ENCODE measurements at regions not wholly inside any gene's neighbourhood (a gene's known extent, or its start where the extent isn't known, plus 50 kb on each side); places are given as distances from the start of the nearest gene placed in this dataset.

DNA sequence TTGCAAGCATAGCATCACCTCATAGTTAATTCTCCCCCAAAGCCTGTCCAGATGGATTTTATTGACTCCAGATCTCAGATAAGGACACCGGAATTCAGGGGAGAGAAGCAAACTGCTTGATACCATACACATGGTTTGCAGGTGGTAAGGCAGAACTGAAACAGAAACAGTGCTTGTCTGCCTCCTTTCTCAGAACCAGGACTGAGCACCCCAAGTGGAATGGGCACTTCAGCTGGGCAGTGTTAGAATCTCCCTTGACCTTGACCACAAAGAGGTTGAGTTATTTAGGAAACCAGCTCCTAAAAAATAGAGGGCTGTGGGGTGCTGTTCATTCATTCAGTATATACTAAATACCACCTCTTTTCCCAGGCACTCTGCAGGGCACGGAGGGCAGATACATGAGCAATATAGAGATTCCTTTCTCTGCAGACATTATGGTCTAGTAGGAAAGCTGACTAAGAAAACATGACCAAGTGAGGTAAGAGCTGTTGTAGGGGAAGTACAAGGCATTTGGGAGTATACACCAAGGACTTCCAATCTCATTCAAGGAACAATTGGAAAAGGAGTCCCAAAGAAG is 185.2 kb downstream of the C1orf94 start:
- Histone ChIP-seq H3K9me2 (replicated peaks; ENCODE audit: insufficient read depth) (no peaks in the 10 kb centered on the region), H3K27me3 (no peaks in the 10 kb centered on the region), H3K79me2 (no peaks in the 10 kb centered on the region), H2AFZ (no peak overlapping the region), H3K27ac (no peak overlapping the region), H3K4me2 (no peak overlapping the region), H3K4me3 (no peak overlapping the region), H3K4me1 (ENCODE audit: insufficient read depth) (no peaks in the 10 kb centered on the region), H4K20me1 (ENCODE audit: insufficient read depth, poor library complexity, severe bottlenecking) (no peaks in the 10 kb centered on the region), H3K9me3 (ENCODE audit: low read depth) (no peaks in the 10 kb centered on the region), H3K36me3 (replicated peaks; ENCODE audit: insufficient read depth, low read depth) (no peaks in the 10 kb centered on the region)
- TF ChIP-seq EZH2 (IDR thresholded peaks at IDR 0.05; ENCODE audit: borderline replicate concordance): no peak
- no peak for TF ChIP-seq EZH2phosphoT487 (IDR thresholded peaks at IDR 0.05; ENCODE audit: low read depth, severe bottlenecking, unreplicated experiment)
- TF ChIP-seq, protein P1, sequence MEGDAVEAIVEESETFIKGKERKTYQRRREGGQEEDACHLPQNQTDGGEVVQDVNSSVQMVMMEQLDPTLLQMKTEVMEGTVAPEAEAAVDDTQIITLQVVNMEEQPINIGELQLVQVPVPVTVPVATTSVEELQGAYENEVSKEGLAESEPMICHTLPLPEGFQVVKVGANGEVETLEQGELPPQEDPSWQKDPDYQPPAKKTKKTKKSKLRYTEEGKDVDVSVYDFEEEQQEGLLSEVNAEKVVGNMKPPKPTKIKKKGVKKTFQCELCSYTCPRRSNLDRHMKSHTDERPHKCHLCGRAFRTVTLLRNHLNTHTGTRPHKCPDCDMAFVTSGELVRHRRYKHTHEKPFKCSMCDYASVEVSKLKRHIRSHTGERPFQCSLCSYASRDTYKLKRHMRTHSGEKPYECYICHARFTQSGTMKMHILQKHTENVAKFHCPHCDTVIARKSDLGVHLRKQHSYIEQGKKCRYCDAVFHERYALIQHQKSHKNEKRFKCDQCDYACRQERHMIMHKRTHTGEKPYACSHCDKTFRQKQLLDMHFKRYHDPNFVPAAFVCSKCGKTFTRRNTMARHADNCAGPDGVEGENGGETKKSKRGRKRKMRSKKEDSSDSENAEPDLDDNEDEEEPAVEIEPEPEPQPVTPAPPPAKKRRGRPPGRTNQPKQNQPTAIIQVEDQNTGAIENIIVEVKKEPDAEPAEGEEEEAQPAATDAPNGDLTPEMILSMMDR (IDR thresholded peaks at IDR 0.05; ENCODE audit: poor library complexity): no peak
- 50% methylated on average over 2 of the region's 2 CpGs for WGBS (ENCODE audit: low lambda C conversion rate, missing lambda C conversion rate)
- DNase-seq (ENCODE audit: low spot score): no peak

DNA sequence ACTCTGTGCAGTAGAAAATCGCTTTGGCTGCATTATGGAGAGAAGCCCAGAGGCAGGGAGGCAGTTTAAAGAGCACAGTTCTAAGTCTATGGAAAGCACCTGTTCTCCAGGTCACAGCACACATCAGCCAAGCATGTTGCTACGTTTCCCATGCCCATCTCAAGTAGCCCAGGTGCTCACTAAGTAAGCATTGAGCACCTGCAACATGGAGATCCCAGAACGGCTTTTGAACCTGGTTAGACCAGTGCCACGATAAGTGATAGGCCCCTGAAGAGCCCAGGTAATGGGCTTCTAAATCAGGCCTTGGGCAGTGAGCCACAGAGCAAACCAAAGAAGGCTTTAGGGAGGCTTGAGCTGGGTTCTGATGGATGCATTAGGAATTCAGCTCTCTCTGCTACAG is 186.2 kb downstream of the C1orf94 start:
- no peak overlapping the region for H3K4me2 ChIP-seq
- H3K27me3 ChIP-seq: no peaks in the 10 kb centered on the region
- H3K9me3 ChIP-seq (ENCODE audit: low read depth): no peaks in the 10 kb centered on the region
- H4K20me1 ChIP-seq (ENCODE audit: insufficient read depth, poor library complexity, severe bottlenecking): no peaks in the 10 kb centered on the region
- H3K4me3 ChIP-seq: no peak overlapping the region
- DNase-seq (ENCODE audit: low spot score): no peak
- 75% methylated on average over 4 of the region's 4 CpGs for WGBS (ENCODE audit: low lambda C conversion rate, missing lambda C conversion rate)
- H2AFZ ChIP-seq: no peak overlapping the region
- TF ChIP-seq EZH2 (IDR thresholded peaks at IDR 0.05; ENCODE audit: borderline replicate concordance) (no peak), EZH2phosphoT487 (IDR thresholded peaks at IDR 0.05; ENCODE audit: low read depth, severe bottlenecking, unreplicated experiment) (no peak)
- TF ChIP-seq, protein P1 (IDR thresholded peaks at IDR 0.05; ENCODE audit: poor library complexity): no peak
- no peaks in the 10 kb centered on the region for H3K36me3 ChIP-seq (replicated peaks; ENCODE audit: insufficient read depth, low read depth)
- H3K79me2 ChIP-seq: no peaks in the 10 kb centered on the region
- H3K27ac ChIP-seq: no peak overlapping the region
- H3K4me1 ChIP-seq (ENCODE audit: insufficient read depth): no peaks in the 10 kb centered on the region
- no peaks in the 10 kb centered on the region for H3K9me2 ChIP-seq (replicated peaks; ENCODE audit: insufficient read depth)

DNA sequence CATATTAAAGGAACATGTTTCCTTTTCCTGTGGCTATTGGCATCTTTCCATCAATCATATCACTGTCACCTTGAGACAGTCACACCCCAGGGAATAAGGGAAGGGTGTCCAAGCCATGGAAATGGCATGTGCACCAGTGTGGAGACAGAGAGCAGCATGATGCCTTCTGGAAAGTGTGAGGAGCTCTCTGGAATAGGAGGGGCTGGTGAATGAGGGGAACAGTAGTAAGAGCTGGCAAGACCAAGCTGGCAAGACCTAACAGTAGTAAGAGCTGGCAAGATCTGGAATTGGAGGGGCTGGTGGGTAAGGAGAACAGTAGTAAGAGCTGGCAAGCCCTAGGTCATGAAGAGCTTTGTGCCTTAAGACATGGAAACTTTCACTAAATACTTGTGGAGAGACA is 186.7 kb downstream of the C1orf94 start:
- no peak for DNase-seq (ENCODE audit: low spot score)
- Histone ChIP-seq H3K27me3 (no peaks in the 10 kb centered on the region), H4K20me1 (ENCODE audit: insufficient read depth, poor library complexity, severe bottlenecking) (no peaks in the 10 kb centered on the region), H3K9me3 (ENCODE audit: low read depth) (no peaks in the 10 kb centered on the region), H3K79me2 (no peaks in the 10 kb centered on the region), H3K9me2 (replicated peaks; ENCODE audit: insufficient read depth) (no peaks in the 10 kb centered on the region), H2AFZ (no peak overlapping the region), H3K36me3 (replicated peaks; ENCODE audit: insufficient read depth, low read depth) (no peaks in the 10 kb centered on the region), H3K4me1 (ENCODE audit: insufficient read depth) (no peaks in the 10 kb centered on the region), H3K27ac (no peak overlapping the region), H3K4me3 (no peak overlapping the region), H3K4me2 (no peak overlapping the region)
- TF ChIP-seq, protein P1 (IDR thresholded peaks at IDR 0.05; ENCODE audit: poor library complexity): no peak
- no peak for TF ChIP-seq EZH2phosphoT487 (IDR thresholded peaks at IDR 0.05; ENCODE audit: low read depth, severe bottlenecking, unreplicated experiment)
- TF ChIP-seq EZH2 (IDR thresholded peaks at IDR 0.05; ENCODE audit: borderline replicate concordance): no peak

DNA sequence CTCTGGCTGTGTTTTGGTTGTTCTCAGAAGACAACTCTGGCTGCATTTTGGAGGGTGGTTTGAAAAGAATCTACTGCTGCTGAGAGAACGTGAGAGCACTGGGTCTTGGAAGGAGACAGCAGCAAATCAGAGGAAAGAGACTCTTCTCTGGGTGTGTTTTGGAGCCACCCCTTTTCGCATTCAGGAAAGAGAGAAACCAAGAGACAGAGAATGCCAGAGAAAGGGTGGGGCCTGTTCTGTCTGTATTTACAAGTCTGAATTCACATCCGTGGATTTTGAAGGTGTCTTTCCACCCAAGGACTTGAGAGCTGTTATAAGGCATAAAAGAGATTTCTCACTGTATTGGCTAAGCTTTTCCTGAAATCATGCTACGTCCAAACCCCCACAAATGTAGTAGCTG is 187.2 kb downstream of the C1orf94 start:
- H2AFZ ChIP-seq: no peak overlapping the region
- H4K20me1 ChIP-seq (ENCODE audit: insufficient read depth, poor library complexity, severe bottlenecking): no peaks in the 10 kb centered on the region

More for the DNA sequence above, 187.2 kb downstream of the C1orf94 start:
- Histone ChIP-seq H3K27me3 (no peaks in the 10 kb centered on the region), H3K4me1 (ENCODE audit: insufficient read depth) (no peaks in the 10 kb centered on the region), H3K9me2 (replicated peaks; ENCODE audit: insufficient read depth) (no peaks in the 10 kb centered on the region), H3K4me2 (no peak overlapping the region), H3K9me3 (ENCODE audit: low read depth) (no peaks in the 10 kb centered on the region), H3K79me2 (no peaks in the 10 kb centered on the region), H3K4me3 (no peak overlapping the region), H3K27ac (no peak overlapping the region), H3K36me3 (replicated peaks; ENCODE audit: insufficient read depth, low read depth) (no peaks in the 10 kb centered on the region)
- TF ChIP-seq, protein P1 (IDR thresholded peaks at IDR 0.05; ENCODE audit: poor library complexity): no peak
- no peak for TF ChIP-seq EZH2 (IDR thresholded peaks at IDR 0.05; ENCODE audit: borderline replicate concordance)
- no peak for TF ChIP-seq EZH2phosphoT487 (IDR thresholded peaks at IDR 0.05; ENCODE audit: low read depth, severe bottlenecking, unreplicated experiment)
- 72% methylated on average over 4 of the region's 4 CpGs for WGBS (ENCODE audit: low lambda C conversion rate, missing lambda C conversion rate)
- DNase-seq (ENCODE audit: low spot score): no peak

Data from hepatocyte (in vitro differentiated cells).